ENCODE measurements at regions not wholly inside any gene's neighbourhood (a gene's known extent, or its start where the extent isn't known, plus 50 kb on each side); places are given as distances from the start of the nearest gene placed in this dataset.

- Histone ChIP-seq H3K14ac (ENCODE audit: low read length) (no peak overlapping the region), H2AK5ac (ENCODE audit: low read length) (no peak overlapping the region), H3K18ac (ENCODE audit: low read length) (no peak overlapping the region), H2BK12ac (ENCODE audit: low read length) (no peak overlapping the region), H3K9me3 (ENCODE audit: insufficient read depth, low read depth, low read length) (no peaks in the 10 kb centered on the region), H3K27me3 (ENCODE audit: insufficient read depth, low read length) (no peaks in the 10 kb centered on the region), H4K12ac (ENCODE audit: low read depth, low read length) (no peak overlapping the region), H3K79me1 (ENCODE audit: low read length) (no peaks in the 10 kb centered on the region), H3K4me1 (ENCODE audit: control insufficient read depth in 1 of 2, insufficient read depth in 2 of 2, low read length in 2 of 2) (no peaks in the 10 kb centered on the region), H3K4ac (ENCODE audit: low read depth, low read length) (no peak overlapping the region), H3K4me3 (ENCODE audit: low read depth, low read length) (no peak overlapping the region), H3K27ac (ENCODE audit: low read depth, low read length) (no peak overlapping the region), H3K36me3 (ENCODE audit: control insufficient read depth in 1 of 2, insufficient read depth in 2 of 2, low read length in 2 of 2) (no peaks in the 10 kb centered on the region), H2AFZ (ENCODE audit: insufficient read depth, low read length, poor library complexity) (no peak overlapping the region), H3K9ac (ENCODE audit: low read length) (no peak overlapping the region), H4K8ac (ENCODE audit: low read depth, low read length) (no peak overlapping the region), H3K4me2 (ENCODE audit: low read length) (no peak overlapping the region), H3K23ac (ENCODE audit: low read length) (no peak overlapping the region), H4K91ac (ENCODE audit: low read depth, low read length) (no peak overlapping the region), H3K79me2 (ENCODE audit: control insufficient read depth, insufficient read depth, low read length, poor library complexity) (no peaks in the 10 kb centered on the region), H2BK120ac (ENCODE audit: insufficient read depth, low read length, poor library complexity) (no peak overlapping the region), H2BK5ac (ENCODE audit: low read depth, low read length, poor library complexity) (no peak overlapping the region)
- DNase-seq = no peak
- no CpG with 5 or more reads among the region's 4 CpGs for WGBS (ENCODE audit: extremely low coverage, insufficient coverage, insufficient read length)
Observed at GRCh38 chr4:19703391-19703790, 548.3 kb upstream of the SLIT2 start.

DNA sequence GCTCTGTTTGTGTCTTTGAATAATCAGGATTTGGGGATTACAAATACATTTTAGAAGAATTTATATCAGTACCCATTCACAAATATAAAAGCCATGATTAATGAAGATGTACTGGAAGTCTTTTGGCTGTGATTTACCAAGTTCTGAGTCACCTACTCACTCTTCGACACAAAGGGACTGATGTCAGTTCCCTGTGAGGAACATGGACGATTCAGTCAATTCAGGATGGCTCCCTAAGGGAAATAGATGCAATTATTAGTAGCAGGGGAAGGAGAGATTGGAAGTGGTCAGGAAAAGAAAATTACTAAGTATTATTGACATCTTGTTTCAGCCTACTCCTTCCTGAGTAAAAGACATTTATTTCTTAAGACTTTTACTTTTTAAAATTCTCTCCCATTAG is 550.7 kb upstream of the SLIT2 start:
- Histone ChIP-seq H4K8ac (ENCODE audit: low read depth, low read length) (no peak overlapping the region), H4K12ac (ENCODE audit: low read depth, low read length) (no peak overlapping the region)

GRCh38 chr4:19698961-19699360 is 552.7 kb upstream of the SLIT2 start:
- Histone ChIP-seq H2AFZ (ENCODE audit: insufficient read depth, low read length, poor library complexity) (no peak overlapping the region), H3K27ac (ENCODE audit: low read depth, low read length) (no peak overlapping the region), H2BK12ac (ENCODE audit: low read length) (no peak overlapping the region), H3K4me1 (ENCODE audit: control insufficient read depth in 1 of 2, insufficient read depth in 2 of 2, low read length in 2 of 2) (peaks cover 0 to 4% of the 10 kb centered on the region in 2 experiments), H3K4me2 (ENCODE audit: low read length) (no peak overlapping the region), H3K9ac (ENCODE audit: low read length) (no peak overlapping the region), H2BK120ac (ENCODE audit: insufficient read depth, low read length, poor library complexity) (no peak overlapping the region), H3K4ac (ENCODE audit: low read depth, low read length) (no peak overlapping the region), H3K79me1 (ENCODE audit: low read length) (no peaks in the 10 kb centered on the region), H3K36me3 (ENCODE audit: control insufficient read depth in 1 of 2, insufficient read depth in 2 of 2, low read length in 2 of 2) (no peaks in the 10 kb centered on the region), H3K23ac (ENCODE audit: low read length) (no peak overlapping the region), H2BK5ac (ENCODE audit: low read depth, low read length, poor library complexity) (no peak overlapping the region), H4K91ac (ENCODE audit: low read depth, low read length) (no peak overlapping the region), H3K79me2 (ENCODE audit: control insufficient read depth, insufficient read depth, low read length, poor library complexity) (no peaks in the 10 kb centered on the region), H2AK5ac (ENCODE audit: low read length) (no peak overlapping the region), H3K14ac (ENCODE audit: low read length) (no peak overlapping the region), H4K8ac (ENCODE audit: low read depth, low read length) (no peak overlapping the region), H3K18ac (ENCODE audit: low read length) (no peak overlapping the region), H3K4me3 (ENCODE audit: low read depth, low read length) (no peak overlapping the region), H3K27me3 (ENCODE audit: insufficient read depth, low read length) (no peaks in the 10 kb centered on the region), H3K9me3 (ENCODE audit: insufficient read depth, low read depth, low read length) (no peaks in the 10 kb centered on the region), H4K12ac (ENCODE audit: low read depth, low read length) (no peak overlapping the region)
- no CpG with 5 or more reads among the region's 1 CpG for WGBS (ENCODE audit: extremely low coverage, insufficient coverage, insufficient read length)
- DNase-seq = no peak

More for the DNA sequence above, 550.7 kb upstream of the SLIT2 start:
- H3K27ac ChIP-seq (ENCODE audit: low read depth, low read length) = no peak overlapping the region
- no peak overlapping the region for H3K4ac ChIP-seq (ENCODE audit: low read depth, low read length)
- no peaks in the 10 kb centered on the region for H3K79me1 ChIP-seq (ENCODE audit: low read length)
- H3K4me3 ChIP-seq (ENCODE audit: low read depth, low read length) = no peak overlapping the region
- H4K91ac ChIP-seq (ENCODE audit: low read depth, low read length) = no peak overlapping the region
- H2BK5ac ChIP-seq (ENCODE audit: low read depth, low read length, poor library complexity) = no peak overlapping the region
- H3K36me3 ChIP-seq (ENCODE audit: control insufficient read depth in 1 of 2, insufficient read depth in 2 of 2, low read length in 2 of 2) = no peaks in the 10 kb centered on the region
- H2BK120ac ChIP-seq (ENCODE audit: insufficient read depth, low read length, poor library complexity) = no peak overlapping the region
- WGBS (ENCODE audit: extremely low coverage, insufficient coverage, insufficient read length) = no CpG with 5 or more reads among the region's 2 CpGs
- no peak for DNase-seq
- H2AFZ ChIP-seq (ENCODE audit: insufficient read depth, low read length, poor library complexity) = no peak overlapping the region
- no peak overlapping the region for H3K4me2 ChIP-seq (ENCODE audit: low read length)
- no peaks in the 10 kb centered on the region for H3K9me3 ChIP-seq (ENCODE audit: insufficient read depth, low read depth, low read length)
- H3K18ac ChIP-seq (ENCODE audit: low read length) = no peak overlapping the region
- H3K27me3 ChIP-seq (ENCODE audit: insufficient read depth, low read length) = no peaks in the 10 kb centered on the region
- H3K14ac ChIP-seq (ENCODE audit: low read length) = no peak overlapping the region
- no peak overlapping the region for H2BK12ac ChIP-seq (ENCODE audit: low read length)
- no peaks in the 10 kb centered on the region for H3K79me2 ChIP-seq (ENCODE audit: control insufficient read depth, insufficient read depth, low read length, poor library complexity)
- H3K23ac ChIP-seq (ENCODE audit: low read length) = no peak overlapping the region
- H3K4me1 ChIP-seq (ENCODE audit: control insufficient read depth in 1 of 2, insufficient read depth in 2 of 2, low read length in 2 of 2) = no peaks in the 10 kb centered on the region
- H3K9ac ChIP-seq (ENCODE audit: low read length) = no peak overlapping the region
- H2AK5ac ChIP-seq (ENCODE audit: low read length) = no peak overlapping the region

- Histone ChIP-seq H4K8ac (ENCODE audit: low read depth, low read length) (no peak overlapping the region), H3K79me1 (ENCODE audit: low read length) (peaks cover 4% of the 10 kb centered on the region), H3K23ac (ENCODE audit: low read length) (no peak overlapping the region), H2BK12ac (ENCODE audit: low read length) (no peak overlapping the region), H3K36me3 (ENCODE audit: control insufficient read depth in 1 of 2, insufficient read depth in 2 of 2, low read length in 2 of 2) (no peaks in the 10 kb centered on the region), H2AK5ac (ENCODE audit: low read length) (no peak overlapping the region), H3K4me3 (ENCODE audit: low read depth, low read length) (no peak overlapping the region), H3K4me2 (ENCODE audit: low read length) (no peak overlapping the region), H3K9me3 (ENCODE audit: insufficient read depth, low read depth, low read length) (no peaks in the 10 kb centered on the region), H3K27me3 (ENCODE audit: insufficient read depth, low read length) (no peaks in the 10 kb centered on the region), H3K18ac (ENCODE audit: low read length) (no peak overlapping the region), H3K79me2 (ENCODE audit: control insufficient read depth, insufficient read depth, low read length, poor library complexity) (no peaks in the 10 kb centered on the region), H2BK5ac (ENCODE audit: low read depth, low read length, poor library complexity) (no peak overlapping the region), H3K27ac (ENCODE audit: low read depth, low read length) (no peak overlapping the region), H2AFZ (ENCODE audit: insufficient read depth, low read length, poor library complexity) (no peak overlapping the region), H2BK120ac (ENCODE audit: insufficient read depth, low read length, poor library complexity) (no peak overlapping the region), H4K12ac (ENCODE audit: low read depth, low read length) (no peak overlapping the region), H3K14ac (ENCODE audit: low read length) (no peak overlapping the region), H3K9ac (ENCODE audit: low read length) (no peak overlapping the region), H3K4me1 (ENCODE audit: control insufficient read depth in 1 of 2, insufficient read depth in 2 of 2, low read length in 2 of 2) (peaks cover 0 to 4% of the 10 kb centered on the region in 2 experiments), H3K4ac (ENCODE audit: low read depth, low read length) (no peak overlapping the region), H4K91ac (ENCODE audit: low read depth, low read length) (no peak overlapping the region)
- WGBS (ENCODE audit: extremely low coverage, insufficient coverage, insufficient read length) = no CpG with 5 or more reads among the region's 4 CpGs
- DNase-seq = no peak
Observed at GRCh38 chr4:19694812-19695211, 556.9 kb upstream of the SLIT2 start.
